ENCODE measurements at regions not wholly inside any gene's neighbourhood (a gene's known extent, or its start where the extent isn't known, plus 50 kb on each side); places are given as distances from the start of the nearest gene placed in this dataset.
A peak's percentile ranks its signal among the peaks of the same experiment; 100 is the strongest.

- no peaks in the 10 kb centered on the region for H3K36me3 ChIP-seq
- peaks cover 0 to 24% of the 10 kb centered on the region in 2 donors for H3K27me3 ChIP-seq
- intact Hi-C loops (cut with DNase I; ENCODE audit: low total_unique reads): no loop called here
- no peaks in the 10 kb centered on the region for H3K4me1 ChIP-seq
- no peak for TF ChIP-seq CTCF (IDR thresholded peaks at IDR 0.05)
- no peak overlapping the region for H3K27ac ChIP-seq
- peak in 1 of 2 donors; percentile 54 for DNase-seq
- H3K4me3 ChIP-seq: no peak overlapping the region
- no peaks in the 10 kb centered on the region for H3K9me3 ChIP-seq
Measured at GRCh38 chr5:2299388-2300220, 416.9 kb upstream of the IRX4 start.

GRCh38 chr5:2298781-2299180 lies 416.1 kb upstream of the IRX4 start:
- intact Hi-C loops (cut with DNase I; ENCODE audit: low total_unique reads): no loop called here
- H3K9me3 ChIP-seq: no peaks in the 10 kb centered on the region
- DNase-seq: peak in 1 of 2 donors; percentile 16
- peaks cover 0 to 24% of the 10 kb centered on the region in 2 donors for H3K27me3 ChIP-seq
- H3K4me3 ChIP-seq: no peak overlapping the region
- no peaks in the 10 kb centered on the region for H3K4me1 ChIP-seq
- no peak for TF ChIP-seq CTCF (IDR thresholded peaks at IDR 0.05)
- H3K27ac ChIP-seq: no peak overlapping the region
- no peaks in the 10 kb centered on the region for H3K36me3 ChIP-seq

DNA sequence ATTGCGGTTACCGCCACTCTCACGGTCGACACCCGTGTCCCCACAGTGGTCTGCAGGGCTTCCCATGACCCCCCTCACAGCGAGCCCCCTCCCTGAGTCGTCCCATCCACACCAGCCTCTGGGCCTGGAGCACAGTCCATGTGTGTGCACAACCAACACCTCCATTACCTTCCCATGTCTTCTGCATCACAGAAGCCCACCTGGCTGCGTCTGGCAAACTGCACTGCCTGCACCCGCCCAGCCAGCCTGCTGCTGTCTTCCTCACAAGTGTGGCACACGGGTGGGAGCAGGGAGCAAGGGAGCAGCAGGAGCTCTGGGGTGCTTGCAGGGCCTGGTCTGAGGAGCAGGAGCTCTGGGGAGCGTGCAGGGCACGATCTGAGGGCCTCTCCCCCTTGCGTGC lies 415.3 kb upstream of the IRX4 start:
- no peaks in the 10 kb centered on the region for H3K4me1 ChIP-seq
- intact Hi-C loops (cut with DNase I; ENCODE audit: low total_unique reads): no loop called here

GRCh38 chr5:2295476-2295875 lies 412.8 kb upstream of the IRX4 start:
- peak in 1 of 2 donors; percentile 15 for DNase-seq
- no peaks in the 10 kb centered on the region for H3K36me3 ChIP-seq
- intact Hi-C loops (cut with DNase I; ENCODE audit: low total_unique reads): no loop called here
- H3K9me3 ChIP-seq: no peaks in the 10 kb centered on the region
- TF ChIP-seq CTCF (IDR thresholded peaks at IDR 0.05): no peak
- H3K4me3 ChIP-seq: no peak overlapping the region
- H3K4me1 ChIP-seq: no peaks in the 10 kb centered on the region
- peaks cover 0 to 9% of the 10 kb centered on the region in 2 donors for H3K27me3 ChIP-seq
- no peak overlapping the region for H3K27ac ChIP-seq

More for the DNA sequence above, 415.3 kb upstream of the IRX4 start:
- peak in 1 of 2 donors; percentile 39 for DNase-seq
- no peak for TF ChIP-seq CTCF (IDR thresholded peaks at IDR 0.05)
- Histone ChIP-seq H3K4me3 (no peak overlapping the region), H3K36me3 (no peaks in the 10 kb centered on the region), H3K9me3 (no peaks in the 10 kb centered on the region), H3K27ac (no peak overlapping the region), H3K27me3 (peaks cover 0 to 24% of the 10 kb centered on the region in 2 donors)

DNA sequence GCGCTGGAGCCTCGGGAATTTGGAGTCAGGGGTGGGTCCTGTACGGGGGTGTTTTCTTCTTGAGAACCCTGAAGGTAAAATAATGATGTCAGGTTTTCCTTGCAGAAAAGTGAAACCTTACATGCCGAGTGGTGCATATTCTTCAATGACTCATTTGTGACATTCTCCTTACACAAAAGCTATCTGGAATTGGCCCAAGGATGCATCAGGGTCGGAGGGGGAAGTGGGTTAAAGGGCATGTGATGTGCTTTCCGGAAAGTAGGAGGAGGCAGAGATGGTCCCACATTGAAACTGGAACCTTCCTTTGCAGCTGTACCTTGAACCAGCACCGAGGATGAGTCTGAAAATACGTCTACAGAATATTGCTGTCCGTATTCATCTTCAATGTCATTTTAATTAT lies 411.2 kb upstream of the IRX4 start:
- Histone ChIP-seq H3K27me3 (peaks cover 0 to 4% of the 10 kb centered on the region in 2 donors), H3K9me3 (no peaks in the 10 kb centered on the region), H3K36me3 (no peaks in the 10 kb centered on the region), H3K27ac (no peak overlapping the region), H3K4me3 (no peak overlapping the region), H3K4me1 (no peaks in the 10 kb centered on the region)
- no peak for DNase-seq
- intact Hi-C loops (cut with DNase I; ENCODE audit: low total_unique reads): no loop called here
- no peak for TF ChIP-seq CTCF (IDR thresholded peaks at IDR 0.05)

Data from tibial artery (tissue), 4 donors.